ENCODE measurements at regions not wholly inside any gene's neighbourhood (a gene's known extent, or its start where the extent isn't known, plus 50 kb on each side); places are given as distances from the start of the nearest gene placed in this dataset.
"Not testable (repeated sequence)": the region's sequence is repeated elsewhere in the genome, so short reads cannot be mapped to it uniquely, and the experiment has no call there.

GRCh38 chr11:57871231-57871630 is 109.6 kb downstream of the CTNND1 start:
- DNase-seq = no peak
- H3K27ac Mint-ChIP-seq = no peak overlapping the region
- H3K4me3 Mint-ChIP-seq = no peak overlapping the region
- H3K36me3 Mint-ChIP-seq = no peaks in the 10 kb centered on the region
- peaks cover 23 to 38% (median 30%) of the 10 kb centered on the region in 3 donors for H3K27me3 Mint-ChIP-seq
- no peaks in the 10 kb centered on the region for H3K9me3 Mint-ChIP-seq
- H3K4me1 Mint-ChIP-seq = no peaks in the 10 kb centered on the region
- ATAC-seq (ENCODE audit: low read depth in 2 of 2) = no peak

DNA sequence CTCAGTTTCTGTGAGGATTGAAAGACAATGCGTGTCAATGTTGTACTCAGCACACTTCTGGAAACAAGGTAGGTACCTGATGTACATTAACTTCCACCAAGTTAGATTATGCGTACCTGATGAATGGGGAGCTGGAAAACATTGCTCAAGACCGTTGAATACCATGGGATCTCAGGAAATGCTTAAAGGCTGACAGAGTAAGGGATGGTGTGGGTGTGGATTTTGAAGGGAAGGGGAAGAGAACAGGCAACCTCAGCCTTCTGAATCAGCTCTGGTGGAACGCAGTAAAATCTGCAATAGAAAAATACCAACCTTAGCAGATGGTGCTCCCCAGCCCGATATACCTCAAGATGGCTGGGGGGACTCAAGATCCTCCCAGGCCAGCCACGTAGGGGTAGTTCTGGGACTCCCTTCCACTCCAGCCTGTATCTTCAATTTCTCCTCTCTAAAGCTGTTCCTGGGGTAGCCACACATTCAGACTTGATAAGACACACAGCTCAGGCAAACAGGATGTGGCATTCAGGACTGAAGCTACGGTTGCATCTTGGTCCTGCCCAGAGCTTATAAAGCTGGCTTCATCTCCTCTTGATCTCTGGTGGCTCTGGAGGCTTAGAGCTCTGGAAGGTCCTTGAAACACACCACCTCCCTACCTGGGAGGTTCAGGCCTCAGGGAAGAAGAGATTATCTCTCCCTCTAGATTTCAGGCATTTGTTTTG is 111.8 kb downstream of the CTNND1 start:
- H3K9me3 Mint-ChIP-seq = no peaks in the 10 kb centered on the region
- no peaks in the 10 kb centered on the region for H3K4me1 Mint-ChIP-seq
- peak overlapping the region in 1 of 6 donors; percentile 16 for H3K27ac Mint-ChIP-seq
- H3K4me3 Mint-ChIP-seq = no peak overlapping the region
- peaks cover 20 to 38% (median 26%) of the 10 kb centered on the region in 3 donors for H3K27me3 Mint-ChIP-seq
- ATAC-seq (ENCODE audit: low read depth in 2 of 2) (no peak), DNase-seq (no peak)
- no peaks in the 10 kb centered on the region for H3K36me3 Mint-ChIP-seq

- no peak for ATAC-seq (ENCODE audit: low read depth in 2 of 2)
- DNase-seq = no peak
- H3K36me3 Mint-ChIP-seq = no peaks in the 10 kb centered on the region
- no peaks in the 10 kb centered on the region for H3K4me1 Mint-ChIP-seq
- H3K27me3 Mint-ChIP-seq = peaks cover 24 to 38% (median 31%) of the 10 kb centered on the region in 3 donors
- no peak overlapping the region for H3K4me3 Mint-ChIP-seq
- H3K27ac Mint-ChIP-seq = peak overlapping the region in 1 of 6 donors; percentile 12
- H3K9me3 Mint-ChIP-seq = no peaks in the 10 kb centered on the region
Measured at GRCh38 chr11:57874981-57875380, 113.4 kb downstream of the CTNND1 start.

GRCh38 chr11:57881647-57882046 is 120.0 kb downstream of the CTNND1 start:
- DNase-seq (no peak), ATAC-seq (ENCODE audit: low read depth in 2 of 2) (no peak)
- Mint-ChIP-seq H3K36me3 (no peaks in the 10 kb centered on the region), H3K27me3 (peaks cover 14 to 17% (median 15%) of the 10 kb centered on the region in 3 donors), H3K27ac (no peak overlapping the region), H3K9me3 (no peaks in the 10 kb centered on the region), H3K4me1 (no peaks in the 10 kb centered on the region), H3K4me3 (no peak overlapping the region)

- ATAC-seq (ENCODE audit: low read depth in 2 of 2) (no peak), DNase-seq (no peak)
- no peaks in the 10 kb centered on the region for H3K4me1 Mint-ChIP-seq
- no peak overlapping the region for H3K27ac Mint-ChIP-seq
- H3K27me3 Mint-ChIP-seq = peaks cover 9 to 17% (median 17%) of the 10 kb centered on the region in 3 donors
- no peak overlapping the region for H3K4me3 Mint-ChIP-seq
- no peaks in the 10 kb centered on the region for H3K9me3 Mint-ChIP-seq
- no peaks in the 10 kb centered on the region for H3K36me3 Mint-ChIP-seq
Measured at GRCh38 chr11:57883630-57884029, 122.0 kb downstream of the CTNND1 start.

DNA sequence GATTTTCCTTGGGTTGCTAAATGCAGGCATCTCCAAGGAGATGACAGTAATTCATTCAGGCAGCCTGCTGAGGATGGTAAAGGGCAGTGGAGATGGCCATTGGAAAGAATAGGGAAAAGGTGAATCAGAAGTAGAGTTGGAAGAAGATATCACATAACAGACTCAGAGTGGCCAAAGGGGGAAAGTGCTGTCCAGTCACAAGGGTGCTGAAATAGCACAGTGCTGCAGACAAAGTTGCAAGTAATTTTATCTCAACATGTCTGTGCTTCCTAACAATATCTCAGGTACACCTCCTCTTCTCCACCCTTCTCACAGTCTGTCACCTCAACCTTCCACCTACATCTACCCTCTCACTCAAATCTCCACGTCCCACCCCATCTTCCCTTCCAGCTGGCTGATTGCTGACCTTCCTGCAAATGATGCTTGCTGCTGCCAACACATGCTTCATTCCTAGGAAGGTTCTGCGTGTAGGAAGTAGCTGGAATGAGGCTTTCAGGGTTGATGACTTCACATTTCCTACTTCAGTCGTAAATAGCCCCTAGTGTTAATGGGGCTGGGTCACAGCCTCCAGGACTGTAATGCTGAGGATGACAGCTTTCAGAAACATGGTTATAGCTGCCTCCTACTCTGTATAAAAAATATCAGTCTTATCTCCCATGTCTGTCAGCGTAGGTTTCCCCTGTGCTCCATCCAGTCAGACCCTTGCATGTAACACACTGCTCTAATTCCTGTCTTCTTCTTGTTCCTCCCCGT is 123.9 kb downstream of the CTNND1 start:
- no peak for ATAC-seq (ENCODE audit: low read depth in 2 of 2)
- H3K4me1 Mint-ChIP-seq = no peaks in the 10 kb centered on the region
- no peaks in the 10 kb centered on the region for H3K36me3 Mint-ChIP-seq
- H3K4me3 Mint-ChIP-seq = no peak overlapping the region
- no peaks in the 10 kb centered on the region for H3K9me3 Mint-ChIP-seq
- H3K27me3 Mint-ChIP-seq = peaks cover under 1 to 10% (median 7%) of the 10 kb centered on the region in 3 donors
- no peak overlapping the region for H3K27ac Mint-ChIP-seq
- DNase-seq = no peak

DNA sequence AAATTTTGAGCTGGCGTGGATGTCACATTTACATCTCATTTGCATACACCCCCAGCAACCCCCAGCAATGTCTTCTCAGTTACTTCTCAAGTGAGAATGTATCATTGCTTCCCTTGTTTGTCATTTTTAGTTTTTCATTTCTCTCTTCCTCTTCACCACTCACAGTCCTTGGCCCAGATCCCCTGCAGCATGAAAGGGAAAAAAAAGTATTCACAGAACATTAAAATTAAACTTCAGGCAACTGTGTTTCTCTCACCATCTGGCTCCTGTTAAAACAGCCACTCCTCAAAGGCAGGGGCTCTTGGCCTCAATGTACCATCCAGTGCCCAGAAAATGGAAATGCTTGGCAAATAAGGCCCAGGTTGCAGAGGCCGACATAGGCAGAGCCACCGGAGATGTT is 126.8 kb downstream of the CTNND1 start:
- Mint-ChIP-seq H3K27ac (no peak overlapping the region), H3K36me3 (no peaks in the 10 kb centered on the region), H3K9me3 (no peaks in the 10 kb centered on the region), H3K4me1 (no peaks in the 10 kb centered on the region), H3K27me3 (peaks cover 0 to 10% (median 5%) of the 10 kb centered on the region in 3 donors), H3K4me3 (no peak overlapping the region)
- ATAC-seq (ENCODE audit: low read depth in 2 of 2) = no peak
- DNase-seq = no peak

DNA sequence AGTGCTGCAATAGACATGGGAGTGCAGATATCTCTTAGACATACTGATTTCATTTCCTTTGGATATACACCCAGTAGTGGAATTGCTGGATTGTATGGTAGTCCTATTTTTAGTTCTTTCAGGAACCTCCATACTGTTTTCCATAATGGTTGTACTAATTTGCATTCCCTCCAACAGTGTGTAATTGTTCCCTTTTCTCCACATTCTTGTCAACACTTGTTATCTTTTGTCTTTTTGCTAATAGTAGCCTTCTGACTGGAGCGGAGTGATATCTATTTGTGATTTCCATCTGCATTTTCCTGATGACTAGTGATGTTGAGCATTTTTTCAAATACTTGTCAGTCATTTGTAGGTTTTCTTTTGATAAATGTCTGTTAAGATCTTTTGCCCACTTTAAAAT is 128.9 kb downstream of the CTNND1 start:
- Mint-ChIP-seq H3K4me1 (no peaks in the 10 kb centered on the region), H3K27me3 (peaks cover 7 to 14% (median 10%) of the 10 kb centered on the region in 3 donors), H3K9me3 (peaks cover 0 to 5% (median 3%) of the 10 kb centered on the region in 7 donors), H3K4me3 (no peak overlapping the region), H3K27ac (no peak overlapping the region), H3K36me3 (no peaks in the 10 kb centered on the region)
- ATAC-seq (ENCODE audit: low read depth in 2 of 2) (no peak), DNase-seq (no peak)

DNA sequence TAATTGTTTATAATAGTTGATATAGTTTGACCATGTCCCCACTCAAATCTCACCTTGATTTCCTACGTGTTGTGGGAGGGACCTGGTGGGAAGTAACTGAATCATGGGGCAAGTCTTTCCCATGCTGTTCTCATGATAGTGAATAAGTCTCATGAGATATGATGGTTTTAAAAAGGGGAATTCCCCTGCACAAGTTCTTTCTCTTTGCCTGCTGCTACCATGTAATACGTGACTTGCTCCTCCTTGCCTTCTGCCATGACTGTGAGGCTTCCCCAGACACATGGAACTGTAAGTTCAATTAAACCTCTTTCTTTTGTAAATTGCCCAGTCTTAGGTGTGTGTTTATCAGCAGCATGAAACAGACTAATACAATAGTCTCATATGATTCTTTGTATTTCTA is 130.5 kb upstream of the OR9Q1 start:
- H3K9me3 Mint-ChIP-seq; H3K4me1 Mint-ChIP-seq; H3K36me3 Mint-ChIP-seq; H3K4me3 Mint-ChIP-seq; ATAC-seq (ENCODE audit: low read depth in 2 of 2); DNase-seq; H3K27ac Mint-ChIP-seq: not testable (repeated sequence)
- H3K27me3 Mint-ChIP-seq = peaks cover 21 to 28% (median 22%) of the 10 kb centered on the region in 3 donors

- Mint-ChIP-seq H3K27me3 (peaks cover 20 to 49% (median 34%) of the 10 kb centered on the region in 3 donors), H3K4me1 (no peaks in the 10 kb centered on the region), H3K9me3 (peaks cover 0 to 5% (median 4%) of the 10 kb centered on the region in 7 donors), H3K27ac (no peak overlapping the region), H3K4me3 (no peak overlapping the region), H3K36me3 (no peaks in the 10 kb centered on the region)
- DNase-seq = no peak
- ATAC-seq (ENCODE audit: low read depth in 2 of 2) = no peak
Measured at GRCh38 chr11:57896361-57897145, 127.1 kb upstream of the OR9Q1 start.

DNA sequence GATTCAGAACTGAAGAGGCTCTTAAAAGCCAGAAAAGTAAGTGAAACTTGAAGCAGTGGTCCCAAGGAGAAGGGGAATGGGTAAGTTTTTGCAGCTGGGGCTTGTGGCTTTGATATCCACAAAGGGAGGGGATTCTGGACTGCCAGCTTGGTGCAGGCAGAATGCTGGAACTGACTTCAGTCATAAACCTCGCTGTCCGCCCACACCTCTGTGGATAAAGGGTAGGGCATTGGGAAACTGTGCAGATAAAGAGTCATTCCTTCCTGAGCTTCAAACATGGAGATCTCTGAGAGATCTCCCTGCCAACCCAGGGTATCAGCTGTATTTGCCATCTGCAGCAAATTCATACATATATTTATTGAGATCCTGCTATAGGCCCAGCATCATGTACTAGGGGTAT is 124.3 kb upstream of the OR9Q1 start:
- Mint-ChIP-seq H3K36me3 (no peaks in the 10 kb centered on the region), H3K9me3 (peaks cover 0 to 5% (median 3%) of the 10 kb centered on the region in 7 donors), H3K27ac (no peak overlapping the region), H3K4me3 (no peak overlapping the region), H3K27me3 (peaks cover 20 to 67% (median 45%) of the 10 kb centered on the region in 3 donors), H3K4me1 (peaks cover 0 to 11% (median 0%) of the 10 kb centered on the region in 3 donors)
- ATAC-seq (ENCODE audit: low read depth in 2 of 2) (no peak), DNase-seq (no peak)

- H3K4me1 Mint-ChIP-seq = peaks cover 0 to 11% (median 0%) of the 10 kb centered on the region in 3 donors
- H3K4me3 Mint-ChIP-seq = no peak overlapping the region
- no peaks in the 10 kb centered on the region for H3K36me3 Mint-ChIP-seq
- H3K27me3 Mint-ChIP-seq = peaks cover 20 to 58% (median 38%) of the 10 kb centered on the region in 3 donors
- H3K27ac Mint-ChIP-seq = no peak overlapping the region
- ATAC-seq (ENCODE audit: low read depth in 2 of 2) = no peak
- H3K9me3 Mint-ChIP-seq = peaks cover 0 to 3% (median 0%) of the 10 kb centered on the region in 7 donors
- no peak for DNase-seq
Measured at GRCh38 chr11:57900320-57900719, 123.4 kb upstream of the OR9Q1 start.

DNA sequence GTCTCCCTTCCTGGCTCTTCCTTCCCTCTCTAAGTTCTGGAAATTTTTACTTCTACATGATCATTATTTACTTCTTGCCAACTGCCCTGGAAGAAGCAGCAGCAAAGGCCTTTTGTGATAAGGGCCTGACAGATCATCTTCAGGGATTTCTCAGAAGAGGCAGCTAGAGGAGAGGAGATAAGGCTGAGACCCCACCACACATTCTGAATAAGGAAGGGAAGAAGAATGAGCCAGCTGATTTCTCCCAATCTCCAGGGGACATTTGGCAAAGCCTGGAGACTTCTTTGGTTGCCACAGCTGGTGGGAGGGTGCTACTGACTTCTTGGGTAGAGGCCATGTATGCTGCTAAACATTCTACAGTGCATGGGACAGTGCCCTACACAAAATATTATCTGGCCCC is 122.4 kb upstream of the OR9Q1 start:
- H3K9me3 Mint-ChIP-seq = peaks cover 0 to 3% (median 0%) of the 10 kb centered on the region in 7 donors
- ATAC-seq (ENCODE audit: low read depth in 2 of 2) (no peak), DNase-seq (no peak)
- H3K4me3 Mint-ChIP-seq = no peak overlapping the region
- H3K4me1 Mint-ChIP-seq = peaks cover 0 to 11% (median 0%) of the 10 kb centered on the region in 3 donors
- peak overlapping the region in 1 of 6 donors; percentile 62 for H3K27ac Mint-ChIP-seq
- no peaks in the 10 kb centered on the region for H3K36me3 Mint-ChIP-seq
- peaks cover 19 to 55% (median 38%) of the 10 kb centered on the region in 3 donors for H3K27me3 Mint-ChIP-seq

Measured in naive B cell (primary cell).